ENCODE measurements at regions not wholly inside any gene's neighbourhood (a gene's known extent, or its start where the extent isn't known, plus 50 kb on each side); places are given as distances from the start of the nearest gene placed in this dataset.

DNA sequence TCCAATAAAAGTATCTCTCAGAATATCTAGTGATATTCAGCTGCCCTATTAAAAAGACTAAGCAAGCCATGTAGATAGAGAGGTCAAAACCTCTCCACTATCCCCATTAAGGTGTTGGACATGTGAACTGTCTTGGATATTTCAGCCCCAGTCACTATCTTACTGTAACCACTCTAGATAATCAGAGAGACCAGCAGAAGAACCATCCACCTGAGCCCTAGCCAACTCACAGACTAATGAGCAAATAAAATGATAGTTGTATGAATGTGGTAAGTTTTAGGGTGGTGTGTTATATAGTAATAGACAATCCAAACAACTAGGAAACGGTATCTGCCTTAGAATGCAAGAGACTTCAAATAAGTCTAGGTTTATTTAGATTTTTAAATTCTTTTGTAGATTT lies 268.6 kb upstream of the KLF14 start:
- H3K27me3 ChIP-seq (replicated peaks; ENCODE audit: control insufficient read depth, insufficient read depth, low read length) = no peaks in the 10 kb centered on the region
- no TSS peak for BruUV-seq (replicated peaks)
- no peaks in the 10 kb centered on the region for H3K36me3 ChIP-seq (ENCODE audit: control insufficient read depth, insufficient read depth, low read length)
- no peak overlapping the region for H3K4me3 ChIP-seq (ENCODE audit: low read depth, low read length)
- Mint-ChIP-seq H3K27ac (ENCODE audit: unreplicated experiment) (no peak overlapping the region), H3K9me3 (ENCODE audit: unreplicated experiment) (peaks cover 25% of the 10 kb centered on the region), H3K4me3 (ENCODE audit: unreplicated experiment) (no peak overlapping the region), H3K27me3 (ENCODE audit: insufficient read depth, unreplicated experiment) (no peaks in the 10 kb centered on the region), H3K36me3 (ENCODE audit: insufficient read depth, unreplicated experiment) (peaks cover 12% of the 10 kb centered on the region), H3K4me1 (ENCODE audit: low read depth, unreplicated experiment) (peaks cover 14% of the 10 kb centered on the region)
- peaks cover 27% of the 10 kb centered on the region for H3K4me1 ChIP-seq
- H3K9me3 ChIP-seq = peaks cover 4% of the 10 kb centered on the region; the same call in 1 of the 2 replicates
- ChIA-PET POLR2A (no interaction called here), CTCF (interaction anchor here (1.1 kb wide), 1 partner anchor 21 kb away, joined by 5 read pairs; no protein-coding TSS in a partner anchor)
- TF ChIP-seq, protein P1, sequence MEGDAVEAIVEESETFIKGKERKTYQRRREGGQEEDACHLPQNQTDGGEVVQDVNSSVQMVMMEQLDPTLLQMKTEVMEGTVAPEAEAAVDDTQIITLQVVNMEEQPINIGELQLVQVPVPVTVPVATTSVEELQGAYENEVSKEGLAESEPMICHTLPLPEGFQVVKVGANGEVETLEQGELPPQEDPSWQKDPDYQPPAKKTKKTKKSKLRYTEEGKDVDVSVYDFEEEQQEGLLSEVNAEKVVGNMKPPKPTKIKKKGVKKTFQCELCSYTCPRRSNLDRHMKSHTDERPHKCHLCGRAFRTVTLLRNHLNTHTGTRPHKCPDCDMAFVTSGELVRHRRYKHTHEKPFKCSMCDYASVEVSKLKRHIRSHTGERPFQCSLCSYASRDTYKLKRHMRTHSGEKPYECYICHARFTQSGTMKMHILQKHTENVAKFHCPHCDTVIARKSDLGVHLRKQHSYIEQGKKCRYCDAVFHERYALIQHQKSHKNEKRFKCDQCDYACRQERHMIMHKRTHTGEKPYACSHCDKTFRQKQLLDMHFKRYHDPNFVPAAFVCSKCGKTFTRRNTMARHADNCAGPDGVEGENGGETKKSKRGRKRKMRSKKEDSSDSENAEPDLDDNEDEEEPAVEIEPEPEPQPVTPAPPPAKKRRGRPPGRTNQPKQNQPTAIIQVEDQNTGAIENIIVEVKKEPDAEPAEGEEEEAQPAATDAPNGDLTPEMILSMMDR (IDR thresholded peaks at IDR 0.05; ENCODE audit: insufficient read depth in 1 of 2, low read depth in 1 of 2, low read length in 1 of 2, severe bottlenecking in 1 of 2, unreplicated experiment in 1 of 2) = no peak
- no peak for DNase-seq
- intact Hi-C loops (cut with micrococcal nuclease; ENCODE audit: unreplicated experiment) = no loop called here

DNA sequence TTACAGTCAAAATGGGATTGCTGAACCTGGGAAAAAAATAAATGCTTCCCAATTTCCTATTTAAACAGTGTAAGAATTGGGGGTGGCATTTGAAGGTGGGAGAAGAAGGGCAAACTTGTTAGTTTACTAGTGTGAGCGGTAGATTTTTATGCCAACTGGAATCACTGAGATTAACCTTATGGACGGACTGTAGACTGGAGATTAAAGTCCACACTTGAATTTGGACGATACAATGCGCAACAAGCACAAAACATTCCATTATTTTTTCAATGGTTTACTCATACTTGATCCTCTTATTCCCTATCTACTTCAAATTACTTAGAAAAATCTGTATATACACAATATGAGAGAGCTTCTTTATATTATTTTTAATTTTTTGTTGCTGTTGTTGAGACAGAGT lies 269.6 kb upstream of the KLF14 start:
- POLR2A ChIA-PET = no interaction called here
- H3K27me3 Mint-ChIP-seq (ENCODE audit: insufficient read depth, unreplicated experiment) = no peaks in the 10 kb centered on the region
- H3K4me1 Mint-ChIP-seq (ENCODE audit: low read depth, unreplicated experiment) = peaks cover 7% of the 10 kb centered on the region
- TF ChIP-seq, protein P1 (IDR thresholded peaks at IDR 0.05; ENCODE audit: insufficient read depth in 1 of 2, low read depth in 1 of 2, low read length in 1 of 2, severe bottlenecking in 1 of 2, unreplicated experiment in 1 of 2) = no peak
- CTCF ChIA-PET = interaction anchor here (1.1 to 1.6 kb wide), 3 partner anchors 22 to 107 kb away, joined by 3 to 8 read pairs (median 5); no protein-coding TSS in a partner anchor
- peaks cover 25% of the 10 kb centered on the region for H3K9me3 Mint-ChIP-seq (ENCODE audit: unreplicated experiment)
- peaks cover 4% of the 10 kb centered on the region; the same call in 1 of the 2 replicates for H3K9me3 ChIP-seq
- intact Hi-C loops (cut with micrococcal nuclease; ENCODE audit: unreplicated experiment) = no loop called here
- no peaks in the 10 kb centered on the region for H3K27me3 ChIP-seq (replicated peaks; ENCODE audit: control insufficient read depth, insufficient read depth, low read length)
- BruUV-seq (replicated peaks) = no TSS peak
- no peak for DNase-seq
- peaks cover 25% of the 10 kb centered on the region for H3K4me1 ChIP-seq
- no peak overlapping the region for H3K4me3 ChIP-seq (ENCODE audit: low read depth, low read length)
- no peak overlapping the region for H3K27ac Mint-ChIP-seq (ENCODE audit: unreplicated experiment)
- H3K36me3 Mint-ChIP-seq (ENCODE audit: insufficient read depth, unreplicated experiment) = peaks cover 10% of the 10 kb centered on the region
- no peaks in the 10 kb centered on the region for H3K36me3 ChIP-seq (ENCODE audit: control insufficient read depth, insufficient read depth, low read length)
- no peak overlapping the region for H3K4me3 Mint-ChIP-seq (ENCODE audit: unreplicated experiment)

DNA sequence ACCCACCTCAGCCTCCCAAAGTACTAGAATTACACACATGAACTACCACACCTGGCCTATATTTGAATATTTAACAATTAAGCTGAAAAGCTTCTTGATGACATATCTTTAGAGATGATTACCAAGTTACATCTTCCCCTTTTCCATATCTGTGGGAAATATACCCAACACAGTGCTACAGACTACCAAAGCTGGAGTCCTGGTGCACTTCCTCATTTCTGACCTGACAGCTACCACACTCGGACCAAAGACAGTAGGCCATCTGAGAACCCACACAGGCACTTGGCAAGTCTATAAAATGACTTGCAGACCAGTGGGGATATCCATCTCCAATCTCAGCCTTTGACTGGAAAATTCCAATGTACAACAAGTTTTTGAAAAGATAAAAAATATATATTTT lies 270.4 kb upstream of the KLF14 start:
- CTCF ChIA-PET = interaction anchor here (1.6 kb wide), 1 partner anchor 107 kb away, joined by 8 read pairs; no protein-coding TSS in a partner anchor
- peaks cover 18% of the 10 kb centered on the region for H3K4me1 ChIP-seq
- H3K27me3 Mint-ChIP-seq (ENCODE audit: insufficient read depth, unreplicated experiment) = no peaks in the 10 kb centered on the region

More for the DNA sequence above, 270.4 kb upstream of the KLF14 start:
- intact Hi-C loops (cut with micrococcal nuclease; ENCODE audit: unreplicated experiment) = no loop called here
- Mint-ChIP-seq H3K36me3 (ENCODE audit: insufficient read depth, unreplicated experiment) (peaks cover 10% of the 10 kb centered on the region), H3K4me1 (ENCODE audit: low read depth, unreplicated experiment) (no peaks in the 10 kb centered on the region), H3K9me3 (ENCODE audit: unreplicated experiment) (peaks cover 25% of the 10 kb centered on the region), H3K27ac (ENCODE audit: unreplicated experiment) (no peak overlapping the region), H3K4me3 (ENCODE audit: unreplicated experiment) (no peak overlapping the region)
- peaks cover 4% of the 10 kb centered on the region; the same call in 1 of the 2 replicates for H3K9me3 ChIP-seq
- BruUV-seq (replicated peaks) = no TSS peak
- POLR2A ChIA-PET = no interaction called here
- no peaks in the 10 kb centered on the region for H3K36me3 ChIP-seq (ENCODE audit: control insufficient read depth, insufficient read depth, low read length)
- DNase-seq = no peak
- no peak overlapping the region for H3K4me3 ChIP-seq (ENCODE audit: low read depth, low read length)
- no peaks in the 10 kb centered on the region for H3K27me3 ChIP-seq (replicated peaks; ENCODE audit: control insufficient read depth, insufficient read depth, low read length)
- TF ChIP-seq, protein P1 (IDR thresholded peaks at IDR 0.05; ENCODE audit: insufficient read depth in 1 of 2, low read depth in 1 of 2, low read length in 1 of 2, severe bottlenecking in 1 of 2, unreplicated experiment in 1 of 2) = no peak
